ENCODE measurements at regions not wholly inside any gene's neighbourhood (a gene's known extent, or its start where the extent isn't known, plus 50 kb on each side); places are given as distances from the start of the nearest gene placed in this dataset.

GRCh38 chr5:84487963-84488362 is 103.3 kb upstream of the EDIL3 start:
- RAD21 ChIA-PET (ENCODE audit: low non-redundant PET in 1 of 2, low total read pairs in 2 of 2, uncharacterized antibody in 2 of 2, unreplicated experiment in 2 of 2): no interaction called here
- H3K9me3 ChIP-seq (ENCODE audit: control insufficient read depth in 1 of 2, insufficient read depth in 1 of 2, low read depth in 1 of 2, low read length in 2 of 2): no peaks in the 10 kb centered on the region
- no peaks in the 10 kb centered on the region for H3K79me2 ChIP-seq (ENCODE audit: insufficient read depth, low read length)
- H3K27me3 ChIP-seq (ENCODE audit: insufficient read depth, low read length): no peaks in the 10 kb centered on the region
- CTCF ChIA-PET: no interaction called here
- H3K9me2 ChIP-seq (ENCODE audit: insufficient read depth): no peaks in the 10 kb centered on the region
- POLR2A ChIA-PET: no interaction called here
- H3K9ac ChIP-seq (ENCODE audit: low read length): no peak overlapping the region
- no peak overlapping the region for H2AFZ ChIP-seq (ENCODE audit: low read depth, low read length, poor library complexity, severe bottlenecking)
- H3K36me3 ChIP-seq (ENCODE audit: control insufficient read depth in 1 of 2, insufficient read depth in 2 of 2, low read length in 2 of 2): no peaks in the 10 kb centered on the region
- H3K4me1 ChIP-seq (ENCODE audit: control insufficient read depth in 1 of 2, insufficient read depth in 2 of 2, low read length in 2 of 2): no peaks in the 10 kb centered on the region
- intact Hi-C loops (cut with micrococcal nuclease): no loop called here
- no peak overlapping the region for H3K27ac ChIP-seq (ENCODE audit: low read depth, low read length)
- ATAC-seq (no peak), DNase-seq (ENCODE audit: low read depth, low spot score) (no peak)
- H3K4me3 ChIP-seq (replicated peaks in 1 of 2; ENCODE audit: low read depth in 1 of 2, low read length in 2 of 2): no peak overlapping the region
- no TSS peak for BruUV-seq (replicated peaks)
- no peaks in the 10 kb centered on the region for H4K20me1 ChIP-seq (ENCODE audit: insufficient read depth)
- TF ChIP-seq FOSL1 (IDR thresholded peaks at IDR 0.05; ENCODE audit: low read depth) (no peak), ELF1 (IDR thresholded peaks at IDR 0.05; ENCODE audit: borderline replicate concordance, low read depth) (no peak), CTCF (IDR thresholded peaks at IDR 0.05 in 2 of 3, conservative IDR thresholded peaks at IDR 0.05 in 1 of 3; ENCODE audit: borderline replicate concordance in 1 of 3, insufficient read depth in 1 of 3, low read depth in 2 of 3, low read length in 2 of 3) (no peak), TCF7L2 (IDR thresholded peaks at IDR 0.05; ENCODE audit: borderline replicate concordance, extremely low read depth, insufficient read depth, insufficient read length) (no peak), ZFX (IDR thresholded peaks at IDR 0.05) (no peak), CEBPB (IDR thresholded peaks at IDR 0.05; ENCODE audit: low read depth) (no peak), RAD21 (IDR thresholded peaks at IDR 0.05; ENCODE audit: low read depth) (no peak), YY1 (IDR thresholded peaks at IDR 0.05; ENCODE audit: extremely low read depth, insufficient replicate concordance, low read depth, low read length) (no peak), ZBTB33 (IDR thresholded peaks at IDR 0.05; ENCODE audit: extremely low read depth, insufficient replicate concordance, low read length) (no peak), EGR1 (IDR thresholded peaks at IDR 0.05; ENCODE audit: low read depth) (no peak), SIN3A (IDR thresholded peaks at IDR 0.05; ENCODE audit: low read depth) (no peak), JUND (IDR thresholded peaks at IDR 0.05) (no peak), MAX (IDR thresholded peaks at IDR 0.05) (no peak), POLR2A (IDR thresholded peaks at IDR 0.05; ENCODE audit: borderline replicate concordance, extremely low read depth, insufficient read depth, insufficient read length) (no peak), SP1 (IDR thresholded peaks at IDR 0.05; ENCODE audit: low read depth) (no peak)
- no peak overlapping the region for H3K4me2 ChIP-seq (ENCODE audit: low read length)

Measured in HCT116 (cell line).